Neural progenitor cell (in vitro differentiated cells): ENCODE measurements at regions not wholly inside any gene's neighbourhood (a gene's known extent, or its start where the extent isn't known, plus 50 kb on each side); places are given as distances from the start of the nearest gene placed in this dataset.

Experiments used
- CTCF ChIP-seq: fragments of 200-600 bp; sonication (generic); IDR thresholded peaks from 2 replicates; pipeline ENCODE4 v1.5.1; 2017; ENCODE audit warnings: antibody characterized with exemption, mild to moderate bottlenecking
- EZH2 ChIP-seq: fragments of 200-600 bp; sonication (generic); IDR thresholded peaks from 2 replicates; pipeline ENCODE4 v1.6.1; 2017; ENCODE audit warnings: antibody characterized with exemption, mild to moderate bottlenecking, moderate library complexity
- EZH2phosphoT487 ChIP-seq: fragments of 200-600 bp; sonication (generic); IDR thresholded peaks from 2 replicates; pipeline ENCODE4 v1.6.1; 2017; ENCODE audit warnings: antibody characterized with exemption

GRCh38 chr4:30641345-30641744, 78.8 kb upstream of the PCDH7 start:
- TF ChIP-seq CTCF (no peak), EZH2 (no peak), EZH2phosphoT487 (no peak)
